ENCODE measurements at regions not wholly inside any gene's neighbourhood (a gene's known extent, or its start where the extent isn't known, plus 50 kb on each side); places are given as distances from the start of the nearest gene placed in this dataset.

DNA sequence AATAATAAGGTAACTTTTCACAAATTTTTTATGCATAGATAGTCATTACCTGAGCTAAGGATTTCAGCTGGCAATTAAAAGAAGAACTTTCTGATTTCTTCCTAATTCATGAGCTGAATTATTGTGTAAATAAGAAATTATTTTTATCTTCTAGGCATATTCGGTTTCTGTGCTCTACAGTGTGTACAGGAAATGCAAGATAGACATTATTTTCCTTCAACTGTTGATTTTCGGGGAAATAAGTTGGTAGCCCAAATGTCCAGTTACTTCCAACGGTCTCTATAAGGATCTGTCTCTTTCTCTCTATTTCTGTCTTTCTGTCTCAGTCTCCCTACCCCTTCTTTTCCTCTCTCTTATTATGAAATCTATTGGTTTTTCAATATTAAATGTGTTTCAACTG, 137.3 kb upstream of the CLNK start:
- Histone ChIP-seq H3K4me3 (ENCODE audit: low read depth in 1 of 3, low read length in 3 of 3) (no peak overlapping the region), H3K4me1 (ENCODE audit: control insufficient read depth in 4 of 4, insufficient read depth in 4 of 4, low read length in 3 of 4) (no peaks in the 10 kb centered on the region), H3K9ac (ENCODE audit: low read depth in 1 of 2, low read length in 2 of 2) (no peak overlapping the region), H3K9me3 (ENCODE audit: control insufficient read depth in 4 of 4, low read length in 3 of 4) (no peaks in the 10 kb centered on the region), H3K36me3 (ENCODE audit: control insufficient read depth in 4 of 4, insufficient read depth in 3 of 4, low read depth in 1 of 4, low read length in 3 of 4) (no peaks in the 10 kb centered on the region), H3K27me3 (ENCODE audit: control insufficient read depth in 4 of 4, insufficient read depth in 4 of 4, low read length in 3 of 4) (no peaks in the 10 kb centered on the region), H3K27ac (ENCODE audit: low read depth in 1 of 2, low read length in 2 of 2) (no peak overlapping the region)
- 87% methylated on average over 3 of the region's 3 CpGs for WGBS
- no peak for TF ChIP-seq FOXA2 (IDR thresholded peaks at IDR 0.05)
- no peak for TF ChIP-seq YY1 (IDR thresholded peaks at IDR 0.05)
- TF ChIP-seq, protein P1, sequence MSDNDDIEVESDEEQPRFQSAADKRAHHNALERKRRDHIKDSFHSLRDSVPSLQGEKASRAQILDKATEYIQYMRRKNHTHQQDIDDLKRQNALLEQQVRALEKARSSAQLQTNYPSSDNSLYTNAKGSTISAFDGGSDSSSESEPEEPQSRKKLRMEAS (IDR thresholded peaks at IDR 0.05): no peak
- TF ChIP-seq TAF1 (conservative IDR thresholded peaks at IDR 0.05): no peak
- no peak for TF ChIP-seq RXRA (IDR thresholded peaks at IDR 0.05)
- TF ChIP-seq, protein P2, sequence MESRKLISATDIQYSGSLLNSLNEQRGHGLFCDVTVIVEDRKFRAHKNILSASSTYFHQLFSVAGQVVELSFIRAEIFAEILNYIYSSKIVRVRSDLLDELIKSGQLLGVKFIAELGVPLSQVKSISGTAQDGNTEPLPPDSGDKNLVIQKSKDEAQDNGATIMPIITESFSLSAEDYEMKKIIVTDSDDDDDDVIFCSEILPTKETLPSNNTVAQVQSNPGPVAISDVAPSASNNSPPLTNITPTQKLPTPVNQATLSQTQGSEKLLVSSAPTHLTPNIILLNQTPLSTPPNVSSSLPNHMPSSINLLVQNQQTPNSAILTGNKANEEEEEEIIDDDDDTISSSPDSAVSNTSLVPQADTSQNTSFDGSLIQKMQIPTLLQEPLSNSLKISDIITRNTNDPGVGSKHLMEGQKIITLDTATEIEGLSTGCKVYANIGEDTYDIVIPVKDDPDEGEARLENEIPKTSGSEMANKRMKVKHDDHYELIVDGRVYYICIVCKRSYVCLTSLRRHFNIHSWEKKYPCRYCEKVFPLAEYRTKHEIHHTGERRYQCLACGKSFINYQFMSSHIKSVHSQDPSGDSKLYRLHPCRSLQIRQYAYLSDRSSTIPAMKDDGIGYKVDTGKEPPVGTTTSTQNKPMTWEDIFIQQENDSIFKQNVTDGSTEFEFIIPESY (IDR thresholded peaks at IDR 0.05): no peak
- TF ChIP-seq JUND (IDR thresholded peaks at IDR 0.05): no peak
- TF ChIP-seq SP1 (IDR thresholded peaks at IDR 0.05): no peak
- TF ChIP-seq, protein P3, sequence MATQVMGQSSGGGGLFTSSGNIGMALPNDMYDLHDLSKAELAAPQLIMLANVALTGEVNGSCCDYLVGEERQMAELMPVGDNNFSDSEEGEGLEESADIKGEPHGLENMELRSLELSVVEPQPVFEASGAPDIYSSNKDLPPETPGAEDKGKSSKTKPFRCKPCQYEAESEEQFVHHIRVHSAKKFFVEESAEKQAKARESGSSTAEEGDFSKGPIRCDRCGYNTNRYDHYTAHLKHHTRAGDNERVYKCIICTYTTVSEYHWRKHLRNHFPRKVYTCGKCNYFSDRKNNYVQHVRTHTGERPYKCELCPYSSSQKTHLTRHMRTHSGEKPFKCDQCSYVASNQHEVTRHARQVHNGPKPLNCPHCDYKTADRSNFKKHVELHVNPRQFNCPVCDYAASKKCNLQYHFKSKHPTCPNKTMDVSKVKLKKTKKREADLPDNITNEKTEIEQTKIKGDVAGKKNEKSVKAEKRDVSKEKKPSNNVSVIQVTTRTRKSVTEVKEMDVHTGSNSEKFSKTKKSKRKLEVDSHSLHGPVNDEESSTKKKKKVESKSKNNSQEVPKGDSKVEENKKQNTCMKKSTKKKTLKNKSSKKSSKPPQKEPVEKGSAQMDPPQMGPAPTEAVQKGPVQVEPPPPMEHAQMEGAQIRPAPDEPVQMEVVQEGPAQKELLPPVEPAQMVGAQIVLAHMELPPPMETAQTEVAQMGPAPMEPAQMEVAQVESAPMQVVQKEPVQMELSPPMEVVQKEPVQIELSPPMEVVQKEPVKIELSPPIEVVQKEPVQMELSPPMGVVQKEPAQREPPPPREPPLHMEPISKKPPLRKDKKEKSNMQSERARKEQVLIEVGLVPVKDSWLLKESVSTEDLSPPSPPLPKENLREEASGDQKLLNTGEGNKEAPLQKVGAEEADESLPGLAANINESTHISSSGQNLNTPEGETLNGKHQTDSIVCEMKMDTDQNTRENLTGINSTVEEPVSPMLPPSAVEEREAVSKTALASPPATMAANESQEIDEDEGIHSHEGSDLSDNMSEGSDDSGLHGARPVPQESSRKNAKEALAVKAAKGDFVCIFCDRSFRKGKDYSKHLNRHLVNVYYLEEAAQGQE (IDR thresholded peaks at IDR 0.05): no peak
- TF ChIP-seq NR2F2 (IDR thresholded peaks at IDR 0.05): no peak
- no peak for TF ChIP-seq RAD21 (IDR thresholded peaks at IDR 0.05)
- TF ChIP-seq, protein P4, sequence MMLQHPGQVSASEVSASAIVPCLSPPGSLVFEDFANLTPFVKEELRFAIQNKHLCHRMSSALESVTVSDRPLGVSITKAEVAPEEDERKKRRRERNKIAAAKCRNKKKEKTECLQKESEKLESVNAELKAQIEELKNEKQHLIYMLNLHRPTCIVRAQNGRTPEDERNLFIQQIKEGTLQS (IDR thresholded peaks at IDR 0.05): no peak
- TF ChIP-seq, protein P5, sequence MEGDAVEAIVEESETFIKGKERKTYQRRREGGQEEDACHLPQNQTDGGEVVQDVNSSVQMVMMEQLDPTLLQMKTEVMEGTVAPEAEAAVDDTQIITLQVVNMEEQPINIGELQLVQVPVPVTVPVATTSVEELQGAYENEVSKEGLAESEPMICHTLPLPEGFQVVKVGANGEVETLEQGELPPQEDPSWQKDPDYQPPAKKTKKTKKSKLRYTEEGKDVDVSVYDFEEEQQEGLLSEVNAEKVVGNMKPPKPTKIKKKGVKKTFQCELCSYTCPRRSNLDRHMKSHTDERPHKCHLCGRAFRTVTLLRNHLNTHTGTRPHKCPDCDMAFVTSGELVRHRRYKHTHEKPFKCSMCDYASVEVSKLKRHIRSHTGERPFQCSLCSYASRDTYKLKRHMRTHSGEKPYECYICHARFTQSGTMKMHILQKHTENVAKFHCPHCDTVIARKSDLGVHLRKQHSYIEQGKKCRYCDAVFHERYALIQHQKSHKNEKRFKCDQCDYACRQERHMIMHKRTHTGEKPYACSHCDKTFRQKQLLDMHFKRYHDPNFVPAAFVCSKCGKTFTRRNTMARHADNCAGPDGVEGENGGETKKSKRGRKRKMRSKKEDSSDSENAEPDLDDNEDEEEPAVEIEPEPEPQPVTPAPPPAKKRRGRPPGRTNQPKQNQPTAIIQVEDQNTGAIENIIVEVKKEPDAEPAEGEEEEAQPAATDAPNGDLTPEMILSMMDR (IDR thresholded peaks at IDR 0.05; ENCODE audit: low read depth, low read length, missing input control): no peak
- TF ChIP-seq HNF4G (IDR thresholded peaks at IDR 0.05): no peak
- TF ChIP-seq FOXA1 (IDR thresholded peaks at IDR 0.05): no peak
- TF ChIP-seq GABPA (IDR thresholded peaks at IDR 0.05 in 1 of 2, conservative IDR thresholded peaks at IDR 0.05 in 1 of 2): no peak
- no peak for TF ChIP-seq EGR1 (IDR thresholded peaks at IDR 0.05; ENCODE audit: low read depth in 2 of 2)
- DNase-seq (ENCODE audit: low spot score): no peak

DNA sequence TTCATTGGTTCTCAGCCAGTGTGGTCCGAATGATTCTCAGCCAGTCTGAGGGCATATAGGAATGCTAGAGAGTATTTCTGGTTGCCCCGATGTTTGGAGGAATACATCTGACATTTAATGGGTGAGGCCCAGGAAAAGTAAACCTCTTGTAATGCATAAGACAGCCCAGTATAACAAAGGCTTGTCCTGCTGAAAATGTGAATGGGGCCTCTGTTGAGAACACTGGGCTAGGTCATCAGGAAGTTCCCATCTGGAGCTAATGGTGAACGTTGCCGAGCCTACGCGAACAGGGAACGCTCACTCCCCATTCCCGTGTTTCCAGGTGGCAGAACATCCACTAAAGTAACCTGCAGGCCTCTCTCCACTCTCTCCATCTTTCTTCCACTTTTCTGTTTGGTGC, 132.0 kb upstream of the CLNK start:
- no peaks in the 10 kb centered on the region for H3K27me3 ChIP-seq (ENCODE audit: control insufficient read depth in 4 of 4, insufficient read depth in 4 of 4, low read length in 3 of 4)
- WGBS: 93% methylated on average over 8 of the region's 8 CpGs
- no peaks in the 10 kb centered on the region for H3K36me3 ChIP-seq (ENCODE audit: control insufficient read depth in 4 of 4, insufficient read depth in 3 of 4, low read depth in 1 of 4, low read length in 3 of 4)
- no peaks in the 10 kb centered on the region for H3K9me3 ChIP-seq (ENCODE audit: control insufficient read depth in 4 of 4, low read length in 3 of 4)
- H3K4me3 ChIP-seq (ENCODE audit: low read depth in 1 of 3, low read length in 3 of 3): no peak overlapping the region
- no peak overlapping the region for H3K27ac ChIP-seq (ENCODE audit: low read depth in 1 of 2, low read length in 2 of 2)
- no peaks in the 10 kb centered on the region for H3K4me1 ChIP-seq (ENCODE audit: control insufficient read depth in 4 of 4, insufficient read depth in 4 of 4, low read length in 3 of 4)
- H3K9ac ChIP-seq (ENCODE audit: low read depth in 1 of 2, low read length in 2 of 2): no peak overlapping the region
- DNase-seq (ENCODE audit: low spot score): no peak
- no peak for TF ChIP-seq FOXA1 (IDR thresholded peaks at IDR 0.05)
- no peak for TF ChIP-seq YY1 (IDR thresholded peaks at IDR 0.05)
- no peak for TF ChIP-seq EGR1 (IDR thresholded peaks at IDR 0.05; ENCODE audit: low read depth in 2 of 2)
- no peak for TF ChIP-seq NR2F2 (IDR thresholded peaks at IDR 0.05)
- TF ChIP-seq HNF4G (IDR thresholded peaks at IDR 0.05): no peak
- no peak for TF ChIP-seq GABPA (IDR thresholded peaks at IDR 0.05 in 1 of 2, conservative IDR thresholded peaks at IDR 0.05 in 1 of 2)
- no peak for TF ChIP-seq HNF4A (conservative IDR thresholded peaks at IDR 0.05)
- TF ChIP-seq, protein P1 (IDR thresholded peaks at IDR 0.05): no peak
- TF ChIP-seq FOXA2 (IDR thresholded peaks at IDR 0.05): no peak
- TF ChIP-seq, protein P2 (IDR thresholded peaks at IDR 0.05): no peak
- TF ChIP-seq, protein P5 (IDR thresholded peaks at IDR 0.05; ENCODE audit: low read depth, low read length, missing input control): no peak
- TF ChIP-seq, protein P4 (IDR thresholded peaks at IDR 0.05): no peak
- no peak for TF ChIP-seq SP1 (IDR thresholded peaks at IDR 0.05)
- no peak for TF ChIP-seq RAD21 (IDR thresholded peaks at IDR 0.05)
- TF ChIP-seq RXRA (IDR thresholded peaks at IDR 0.05): no peak

Data from liver (tissue), 8 donors.